Ishikawa (cell line): ENCODE measurements at regions not wholly inside any gene's neighbourhood (a gene's known extent, or its start where the extent isn't known, plus 50 kb on each side); places are given as distances from the start of the nearest gene placed in this dataset.

ENCODE experiments used
- CEBPB ChIP-seq: IDR thresholded peaks from 2 replicates; pipeline ENCODE4 v1.6.1; 2012
- CREB1 ChIP-seq: IDR thresholded peaks from 2 replicates; pipeline ENCODE4 v1.6.1; 2012; ENCODE audit warnings: low read depth
- EGR1 ChIP-seq: IDR thresholded peaks from 2 replicates; pipeline ENCODE4 v1.6.1; 2012
- EP300 ChIP-seq: IDR thresholded peaks from 2 replicates; pipeline ENCODE4 v1.6.1; 2012; ENCODE audit warnings: borderline replicate concordance
- NFIC ChIP-seq: IDR thresholded peaks from 2 replicates; pipeline ENCODE4 v1.6.1; 2012
- RAD21 ChIP-seq: IDR thresholded peaks from 2 replicates; pipeline ENCODE4 v1.6.1; 2012; ENCODE audit warnings: low read depth
- TAF1 ChIP-seq: IDR thresholded peaks from 2 replicates; pipeline ENCODE4 v1.6.1; 2012; ENCODE audit warnings: low read depth, mild to moderate bottlenecking
- TCF12 ChIP-seq: IDR thresholded peaks from 2 replicates; pipeline ENCODE4 v1.6.1; 2012; ENCODE audit warnings: low read depth
- TEAD4 ChIP-seq: IDR thresholded peaks from 2 replicates; pipeline ENCODE4 v1.6.1; 2012
- YY1 ChIP-seq: IDR thresholded peaks from 2 replicates; pipeline ENCODE4 v1.6.1; 2012; ENCODE audit warnings: low read depth
- ZBTB7A ChIP-seq: IDR thresholded peaks from 2 replicates; pipeline ENCODE4 v1.6.1; 2012; ENCODE audit warnings: low read depth
- TF ChIP-seq, protein P1 (sequence below): IDR thresholded peaks from 2 replicates; pipeline ENCODE4 v1.6.1; 2012; ENCODE audit warnings: low read depth, mild to moderate bottlenecking
- TF ChIP-seq, protein P2 (sequence below): IDR thresholded peaks from 2 replicates; pipeline ENCODE4 v1.6.1; 2012
- TF ChIP-seq, protein P3 (sequence below): IDR thresholded peaks from 2 replicates; pipeline ENCODE4 v1.6.1; 2012

DNA sequence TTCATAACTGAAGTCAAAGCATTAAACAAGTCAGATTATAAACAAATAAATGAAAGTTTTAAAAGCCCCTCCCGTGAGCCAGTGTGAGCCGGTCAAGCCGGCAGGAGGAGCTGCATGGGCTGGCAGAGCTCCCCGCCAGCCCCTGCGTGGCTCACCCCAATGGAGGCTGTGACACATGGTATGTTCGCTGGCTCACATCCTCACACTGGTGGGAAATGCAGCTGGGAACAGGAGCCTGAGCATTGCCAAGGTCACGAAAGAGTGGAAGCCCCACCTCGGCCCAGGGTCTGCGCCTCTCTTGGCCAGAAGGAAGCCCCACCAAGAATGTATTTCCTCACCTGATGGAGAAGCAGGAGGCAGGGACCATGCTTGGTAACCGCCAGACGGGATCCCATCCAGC is 261.7 kb upstream of the TCERG1L start:
- TF ChIP-seq, protein P1, sequence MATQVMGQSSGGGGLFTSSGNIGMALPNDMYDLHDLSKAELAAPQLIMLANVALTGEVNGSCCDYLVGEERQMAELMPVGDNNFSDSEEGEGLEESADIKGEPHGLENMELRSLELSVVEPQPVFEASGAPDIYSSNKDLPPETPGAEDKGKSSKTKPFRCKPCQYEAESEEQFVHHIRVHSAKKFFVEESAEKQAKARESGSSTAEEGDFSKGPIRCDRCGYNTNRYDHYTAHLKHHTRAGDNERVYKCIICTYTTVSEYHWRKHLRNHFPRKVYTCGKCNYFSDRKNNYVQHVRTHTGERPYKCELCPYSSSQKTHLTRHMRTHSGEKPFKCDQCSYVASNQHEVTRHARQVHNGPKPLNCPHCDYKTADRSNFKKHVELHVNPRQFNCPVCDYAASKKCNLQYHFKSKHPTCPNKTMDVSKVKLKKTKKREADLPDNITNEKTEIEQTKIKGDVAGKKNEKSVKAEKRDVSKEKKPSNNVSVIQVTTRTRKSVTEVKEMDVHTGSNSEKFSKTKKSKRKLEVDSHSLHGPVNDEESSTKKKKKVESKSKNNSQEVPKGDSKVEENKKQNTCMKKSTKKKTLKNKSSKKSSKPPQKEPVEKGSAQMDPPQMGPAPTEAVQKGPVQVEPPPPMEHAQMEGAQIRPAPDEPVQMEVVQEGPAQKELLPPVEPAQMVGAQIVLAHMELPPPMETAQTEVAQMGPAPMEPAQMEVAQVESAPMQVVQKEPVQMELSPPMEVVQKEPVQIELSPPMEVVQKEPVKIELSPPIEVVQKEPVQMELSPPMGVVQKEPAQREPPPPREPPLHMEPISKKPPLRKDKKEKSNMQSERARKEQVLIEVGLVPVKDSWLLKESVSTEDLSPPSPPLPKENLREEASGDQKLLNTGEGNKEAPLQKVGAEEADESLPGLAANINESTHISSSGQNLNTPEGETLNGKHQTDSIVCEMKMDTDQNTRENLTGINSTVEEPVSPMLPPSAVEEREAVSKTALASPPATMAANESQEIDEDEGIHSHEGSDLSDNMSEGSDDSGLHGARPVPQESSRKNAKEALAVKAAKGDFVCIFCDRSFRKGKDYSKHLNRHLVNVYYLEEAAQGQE, result no peak
- no peak for TF ChIP-seq EGR1
- TF ChIP-seq TAF1, result no peak
- no peak for TF ChIP-seq ZBTB7A
- TF ChIP-seq TEAD4, result no peak
- TF ChIP-seq, protein P2, sequence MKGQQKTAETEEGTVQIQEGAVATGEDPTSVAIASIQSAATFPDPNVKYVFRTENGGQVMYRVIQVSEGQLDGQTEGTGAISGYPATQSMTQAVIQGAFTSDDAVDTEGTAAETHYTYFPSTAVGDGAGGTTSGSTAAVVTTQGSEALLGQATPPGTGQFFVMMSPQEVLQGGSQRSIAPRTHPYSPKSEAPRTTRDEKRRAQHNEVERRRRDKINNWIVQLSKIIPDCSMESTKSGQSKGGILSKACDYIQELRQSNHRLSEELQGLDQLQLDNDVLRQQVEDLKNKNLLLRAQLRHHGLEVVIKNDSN, result no peak
- TF ChIP-seq, protein P3, sequence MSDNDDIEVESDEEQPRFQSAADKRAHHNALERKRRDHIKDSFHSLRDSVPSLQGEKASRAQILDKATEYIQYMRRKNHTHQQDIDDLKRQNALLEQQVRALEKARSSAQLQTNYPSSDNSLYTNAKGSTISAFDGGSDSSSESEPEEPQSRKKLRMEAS, result no peak
- TF ChIP-seq EP300, result no peak
- TF ChIP-seq YY1, result no peak
- no peak for TF ChIP-seq CREB1

DNA sequence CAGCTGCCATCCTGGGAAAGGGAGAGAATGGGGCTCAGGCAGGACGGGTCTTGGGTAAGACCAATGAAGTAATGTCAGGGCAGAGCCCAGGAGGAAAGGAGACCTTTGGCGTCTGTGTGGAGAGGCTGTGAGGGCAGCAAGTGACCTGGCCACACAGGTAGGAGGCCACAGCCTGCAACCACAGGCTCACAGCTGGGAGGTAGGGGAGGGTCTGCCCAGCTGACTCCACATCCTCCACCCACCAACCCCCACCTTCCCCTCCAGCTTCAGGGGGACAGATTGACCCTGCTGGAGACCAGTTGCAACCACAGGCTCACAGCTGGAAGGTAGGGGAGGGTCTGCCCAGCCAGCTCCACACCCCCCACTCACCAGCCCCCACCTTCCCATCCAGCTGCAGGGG is 262.2 kb upstream of the TCERG1L start:
- TF ChIP-seq, protein P2, result no peak
- TF ChIP-seq NFIC (no peak), YY1 (no peak), ZBTB7A (no peak), RAD21 (no peak), TCF12 (no peak), TAF1 (no peak)

DNA sequence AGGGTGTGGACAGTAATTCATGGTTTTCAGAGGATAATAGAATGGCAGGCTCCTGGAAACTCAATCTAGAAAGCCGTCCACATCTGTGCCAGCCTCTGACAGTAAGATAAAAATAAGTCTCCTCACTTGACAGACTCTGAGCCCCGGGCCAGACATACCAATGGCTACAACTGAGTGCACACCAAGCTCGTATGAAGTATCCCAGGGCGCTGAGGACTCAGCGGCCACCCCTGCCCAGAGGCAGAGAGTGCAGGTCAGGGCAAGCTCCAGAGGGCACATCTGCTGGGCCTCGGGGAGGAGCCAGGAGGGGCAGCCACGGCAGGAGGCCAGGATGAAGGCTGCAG is 262.8 kb upstream of the TCERG1L start:
- TF ChIP-seq, protein P2, result no peak
- TF ChIP-seq YY1 (no peak), RAD21 (no peak), EP300 (no peak), CEBPB (no peak), NFIC (no peak), ZBTB7A (no peak), CREB1 (no peak)
- TF ChIP-seq, protein P1, result no peak
- TF ChIP-seq, protein P3, result no peak

DNA sequence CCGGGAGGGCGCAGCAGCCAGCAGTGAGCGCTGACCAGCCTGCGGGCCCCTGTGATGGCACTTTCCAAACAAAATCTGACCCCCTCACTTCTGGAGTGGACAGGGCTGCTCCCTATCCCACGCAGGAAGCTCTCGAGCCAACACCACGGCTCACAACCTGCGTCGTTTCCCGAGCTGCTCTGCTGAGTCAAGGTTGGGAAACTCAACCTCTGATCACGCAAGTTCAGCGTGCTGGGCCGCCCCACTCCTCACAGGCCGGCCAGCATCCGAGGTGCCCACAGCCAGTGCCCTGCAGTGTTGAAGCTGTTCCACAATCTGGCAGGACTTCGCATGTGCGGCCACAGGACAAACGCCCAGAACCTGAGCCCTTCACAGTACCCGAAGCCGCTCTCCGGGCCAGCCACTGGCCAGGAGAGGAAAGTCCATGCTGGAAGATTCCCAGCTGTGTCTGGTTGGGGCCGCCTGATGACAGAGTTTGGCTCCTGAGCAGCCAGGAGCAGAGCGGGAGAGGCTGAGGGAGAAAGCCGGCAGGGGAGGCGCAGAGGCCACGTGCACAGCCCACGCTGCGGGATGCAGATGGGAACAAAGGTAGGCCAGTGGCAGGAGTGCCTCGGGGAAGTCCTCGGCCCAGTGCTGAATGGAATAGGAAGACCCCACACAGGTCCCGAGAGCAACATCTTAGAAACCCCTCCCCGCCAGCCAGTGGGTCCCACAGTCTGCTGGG is 263.3 kb upstream of the TCERG1L start:
- TF ChIP-seq EP300, result no peak
- no peak for TF ChIP-seq RAD21
- TF ChIP-seq EGR1, result no peak
- no peak for TF ChIP-seq TAF1
- TF ChIP-seq, protein P2, result no peak
- TF ChIP-seq TCF12, result no peak
- TF ChIP-seq, protein P3, result no peak

DNA sequence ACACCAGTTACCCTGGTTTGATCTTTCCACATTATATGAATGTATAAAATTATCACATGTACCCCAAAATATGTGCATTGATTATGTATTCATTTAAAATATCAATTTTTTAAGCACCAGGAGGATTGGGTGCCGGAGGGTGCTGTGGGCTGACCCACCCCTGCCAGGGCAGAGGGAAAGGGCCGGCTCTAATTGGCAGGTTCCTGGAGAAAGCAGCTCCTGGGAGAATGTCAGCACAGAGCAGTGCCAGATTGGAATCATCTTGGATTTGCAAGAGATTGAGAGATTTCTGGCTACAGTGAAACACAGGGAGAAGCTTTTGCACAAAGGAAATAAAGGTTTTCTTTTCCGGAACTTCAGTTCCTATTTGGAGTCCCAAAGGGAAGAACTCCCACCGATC is 264.4 kb upstream of the TCERG1L start:
- TF ChIP-seq, protein P3, result no peak
- TF ChIP-seq TAF1 (no peak), NFIC (no peak)
